B cell (primary cell): ENCODE measurements at regions not wholly inside any gene's neighbourhood (a gene's known extent, or its start where the extent isn't known, plus 50 kb on each side); places are given as distances from the start of the nearest gene placed in this dataset.

ENCODE experiments used
- ATAC-seq: fragments of 200-7000 bp; cut with Tn5 transposase; one replicate; pipeline ENCODE4 v1.10.0; 2021; ENCODE audit warnings: low read depth, mild to moderate bottlenecking, moderate number of reproducible peaks, moderate library complexity
- CTCF ChIA-PET: fragments of 350-600 bp; sonication (Branson Sonifier 250); formaldehyde crosslinking; loops from one replicate; lab custom pipeline; 2021; ENCODE audit warnings: antibody characterized with exemption, inconsistent platforms; lab: Charles Lee
- POLR2A ChIA-PET: fragments of 350-600 bp; sonication (Branson Sonifier 250); formaldehyde crosslinking; loops from one replicate; lab custom pipeline; 2021; ENCODE audit warnings: antibody characterized with exemption; lab: Charles Lee
- DNase-seq: peaks from one replicate; pipeline ENCODE4 v3.0.0; 2013
- H2AFZ ChIP-seq: 2 replicates; pipeline ENCODE4 v1.6.1; 2012; ENCODE audit warnings: mild to moderate bottlenecking, low read depth, low read length; ENCODE audit not compliant: insufficient read depth, poor library complexity, severe bottlenecking
- H3K27ac ChIP-seq, 2 donors: 1 replicate in 1 of 2; 2 replicates in 1 of 2; pipeline ENCODE4 v1.5.1; 2012 to 2013; ENCODE audit warnings: low read length in 2 of 2, mild to moderate bottlenecking in 2 of 2, moderate library complexity in 1 of 2
- H3K27me3 ChIP-seq, 4 experiments: fragments of 200-600 bp in 1 of 4; sonication (generic) in 1 of 4; replicated peaks in 1 of 4; 1 replicate in 2 of 4; 2 replicates in 2 of 4; pipeline versions ENCODE4 v1.6.1 to v1.7.0; 2013 to 2016; ENCODE audit warnings: low read length in 3 of 4, mild to moderate bottlenecking in 2 of 4, mixed read lengths in 1 of 4, moderate library complexity in 1 of 4; ENCODE audit not compliant: insufficient read depth in 4 of 4, control insufficient read depth in 3 of 4; ENCODE audit errors: control extremely low read depth in 1 of 4
- H3K36me3 ChIP-seq, 2 experiments: replicated peaks in 1 of 2; 1 replicate in 1 of 2; 2 replicates in 1 of 2; pipeline versions ENCODE4 v1.6.1 to v1.7.1; 2013; ENCODE audit warnings: low read length in 1 of 2; ENCODE audit not compliant: insufficient read depth in 2 of 2, control insufficient read depth in 1 of 2; ENCODE audit errors: control extremely low read depth in 1 of 2, extremely low read depth in 1 of 2
- H3K4me1 ChIP-seq, 2 donors: fragments of 200-600 bp in 1 of 2; sonication (generic) in 1 of 2; 1 replicate in 1 of 2; 2 replicates in 1 of 2; pipeline versions ENCODE4 v1.5.1 to v1.6.1; 2013 to 2017; ENCODE audit warnings: low read length in 2 of 2; ENCODE audit not compliant: control insufficient read depth in 2 of 2, insufficient read depth in 2 of 2
- H3K4me2 ChIP-seq: replicated peaks from 2 replicates; pipeline ENCODE3; 2012; ENCODE audit warnings: mild to moderate bottlenecking, low read depth, low read length; ENCODE audit not compliant: poor library complexity, severe bottlenecking
- H3K4me3 ChIP-seq, 5 experiments: fragments of 200-600 bp in 1 of 5; sonication (generic) in 1 of 5; 1 replicate in 3 of 5; 2 replicates in 2 of 5; pipeline versions ENCODE4 v1.5.1 to v1.7.0; 2011 to 2016; ENCODE audit warnings: low read length in 4 of 5, mild to moderate bottlenecking in 4 of 5, low read depth in 2 of 5, control low read depth in 1 of 5, moderate library complexity in 1 of 5; ENCODE audit not compliant: insufficient read depth in 1 of 5; ENCODE audit errors: control extremely low read depth in 1 of 5, extremely low read depth in 1 of 5
- H3K79me2 ChIP-seq: fragments of 200-600 bp; sonication (generic); one replicate; pipeline ENCODE4 v1.6.0; 2016; ENCODE audit warnings: low read length; ENCODE audit not compliant: control insufficient read depth, insufficient read depth
- H3K9ac ChIP-seq: fragments of 200-600 bp; sonication (generic); 2 replicates; pipeline ENCODE4 v1.6.1; 2017; ENCODE audit warnings: mild to moderate bottlenecking, low read length, moderate library complexity
- H3K9me3 ChIP-seq, 3 donors: one replicate each; pipeline versions ENCODE4 v1.6.1 to v1.7.1; 2013; ENCODE audit warnings: low read length in 2 of 3; ENCODE audit not compliant: control insufficient read depth in 2 of 3, insufficient read depth in 1 of 3; ENCODE audit errors: control extremely low read depth in 1 of 3
- H4K20me1 ChIP-seq: 2 replicates; pipeline ENCODE4 v1.6.0; 2012; ENCODE audit warnings: mild to moderate bottlenecking, low read length; ENCODE audit not compliant: insufficient read depth, control insufficient read depth, poor library complexity, severe bottlenecking
- H3K27ac Mint-ChIP-seq: one replicate; pipeline ENCODE4 v1.8.0; 2021; ENCODE audit warnings: mixed read lengths
- H3K27me3 Mint-ChIP-seq: one replicate; pipeline ENCODE4 v1.8.0; 2021; ENCODE audit warnings: mixed read lengths
- H3K4me1 Mint-ChIP-seq: one replicate; pipeline ENCODE4 v1.8.0; 2021; ENCODE audit warnings: mixed read lengths
- H3K4me3 Mint-ChIP-seq: one replicate; pipeline ENCODE4 v1.8.0; 2021; ENCODE audit warnings: mixed read lengths
- H3K9me3 Mint-ChIP-seq: one replicate; pipeline ENCODE4 v1.8.0; 2022; ENCODE audit warnings: mixed read lengths; ENCODE audit not compliant: insufficient read depth
- EZH2 ChIP-seq: IDR thresholded peaks from 2 replicates; pipeline ENCODE4 v1.6.1; 2012; ENCODE audit warnings: borderline replicate concordance, low read depth, mild to moderate bottlenecking, moderate library complexity, low read length; ENCODE audit not compliant: insufficient read depth, poor library complexity, severe bottlenecking
- WGBS: methylation state at CpG from one replicate; pipeline ENCODE4 v1.1.5; 2013; ENCODE audit warnings: missing lambda C conversion rate; ENCODE audit not compliant: insufficient coverage; 5-methylcytosine and 5-hydroxymethylcytosine counted together
- intact Hi-C: fragments of 100-400 bp; cut with micrococcal nuclease; formaldehyde crosslinking; loops from one replicate; pipeline ENCODE4 v1.10.0; 2022
- TF ChIP-seq, protein P1 (sequence below): fragments of 200-600 bp; IDR thresholded peaks from one replicate; pipeline ENCODE4 v1.8.0; 2022; ENCODE audit warnings: antibody characterized with exemption, mild to moderate bottlenecking

- H3K4me3 ChIP-seq: no peak overlapping the region
- Mint-ChIP-seq H3K4me1 (no peaks in the 10 kb centered on the region), H3K27me3 (no peaks in the 10 kb centered on the region), H3K9me3 (peaks cover 4% of the 10 kb centered on the region), H3K27ac (no peak overlapping the region), H3K4me3 (no peak overlapping the region)
- 100% methylated on average over 1 of the region's 3 CpGs for WGBS
- CTCF ChIA-PET: no interaction called here
- no peak overlapping the region for H3K9ac ChIP-seq
- no peaks in the 10 kb centered on the region for H3K36me3 ChIP-seq
- TF ChIP-seq, protein P1, sequence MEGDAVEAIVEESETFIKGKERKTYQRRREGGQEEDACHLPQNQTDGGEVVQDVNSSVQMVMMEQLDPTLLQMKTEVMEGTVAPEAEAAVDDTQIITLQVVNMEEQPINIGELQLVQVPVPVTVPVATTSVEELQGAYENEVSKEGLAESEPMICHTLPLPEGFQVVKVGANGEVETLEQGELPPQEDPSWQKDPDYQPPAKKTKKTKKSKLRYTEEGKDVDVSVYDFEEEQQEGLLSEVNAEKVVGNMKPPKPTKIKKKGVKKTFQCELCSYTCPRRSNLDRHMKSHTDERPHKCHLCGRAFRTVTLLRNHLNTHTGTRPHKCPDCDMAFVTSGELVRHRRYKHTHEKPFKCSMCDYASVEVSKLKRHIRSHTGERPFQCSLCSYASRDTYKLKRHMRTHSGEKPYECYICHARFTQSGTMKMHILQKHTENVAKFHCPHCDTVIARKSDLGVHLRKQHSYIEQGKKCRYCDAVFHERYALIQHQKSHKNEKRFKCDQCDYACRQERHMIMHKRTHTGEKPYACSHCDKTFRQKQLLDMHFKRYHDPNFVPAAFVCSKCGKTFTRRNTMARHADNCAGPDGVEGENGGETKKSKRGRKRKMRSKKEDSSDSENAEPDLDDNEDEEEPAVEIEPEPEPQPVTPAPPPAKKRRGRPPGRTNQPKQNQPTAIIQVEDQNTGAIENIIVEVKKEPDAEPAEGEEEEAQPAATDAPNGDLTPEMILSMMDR: no peak
- TF ChIP-seq EZH2: no peak
- peaks cover 0 to 5% (median 0%) of the 10 kb centered on the region in 3 donors for H3K9me3 ChIP-seq
- ATAC-seq (no peak), DNase-seq (no peak)
- no peaks in the 10 kb centered on the region for H4K20me1 ChIP-seq
- H3K4me2 ChIP-seq: no peak overlapping the region
- no peaks in the 10 kb centered on the region for H3K27me3 ChIP-seq
- H3K79me2 ChIP-seq: no peaks in the 10 kb centered on the region
- H2AFZ ChIP-seq: no peak overlapping the region
- intact Hi-C loops: no loop called here
- H3K4me1 ChIP-seq: no peaks in the 10 kb centered on the region
- POLR2A ChIA-PET: no interaction called here
- H3K27ac ChIP-seq: no peak overlapping the region
These were observed 1293.9 kb downstream of the NCAM2 start for GRCh38 chr21:22292144-22292543.

- Mint-ChIP-seq H3K4me3 (no peak overlapping the region), H3K27me3 (no peaks in the 10 kb centered on the region), H3K9me3 (no peaks in the 10 kb centered on the region), H3K4me1 (no peaks in the 10 kb centered on the region), H3K27ac (no peak overlapping the region)
- Histone ChIP-seq H2AFZ (no peak overlapping the region), H3K9me3 (no peaks in the 10 kb centered on the region), H3K4me1 (no peaks in the 10 kb centered on the region), H3K9ac (no peak overlapping the region), H3K4me3 (no peak overlapping the region), H3K79me2 (no peaks in the 10 kb centered on the region), H3K36me3 (no peaks in the 10 kb centered on the region), H4K20me1 (no peaks in the 10 kb centered on the region), H3K27me3 (no peaks in the 10 kb centered on the region), H3K27ac (no peak overlapping the region), H3K4me2 (no peak overlapping the region)
- no peak for ATAC-seq
- TF ChIP-seq EZH2: no peak
- TF ChIP-seq, protein P1: no peak
- intact Hi-C loops: no loop called here
- ChIA-PET CTCF (no interaction called here), POLR2A (no interaction called here)
- DNase-seq: no peak
- WGBS: no CpG with 5 or more reads among the region's 2 CpGs
These were observed 1299.4 kb downstream of the NCAM2 start for GRCh38 chr21:22297575-22297974.
